ENCODE measurements at regions not wholly inside any gene's neighbourhood (a gene's known extent, or its start where the extent isn't known, plus 50 kb on each side); places are given as distances from the start of the nearest gene placed in this dataset.

- no peak overlapping the region for H2AFZ ChIP-seq (ENCODE audit: low read length)
- TF ChIP-seq CTCF (conservative IDR thresholded peaks at IDR 0.05; ENCODE audit: low read length), result no peak
- H3K4me3 ChIP-seq (ENCODE audit: low read depth, low read length, poor library complexity, severe bottlenecking), result no peak overlapping the region
- H3K27ac ChIP-seq (ENCODE audit: low read depth, low read length, poor library complexity, severe bottlenecking), result no peak overlapping the region
- H3K9me2 ChIP-seq (ENCODE audit: insufficient read depth, low read length), result no peaks in the 10 kb centered on the region
- no peaks in the 10 kb centered on the region for H4K20me1 ChIP-seq (ENCODE audit: insufficient read depth, low read length)
- no peak for DNase-seq (ENCODE audit: low spot score)
- H3K4me1 ChIP-seq (ENCODE audit: insufficient read depth, low read length, poor library complexity, severe bottlenecking), result no peaks in the 10 kb centered on the region
- BruUV-seq (replicated peaks), result no TSS peak
- intact Hi-C loops (cut with micrococcal nuclease; ENCODE audit: unreplicated experiment), result no loop called here
- ChIA-PET POLR2A (no interaction called here), CTCF (ENCODE audit: unreplicated experiment) (no interaction called here)
- H3K36me3 ChIP-seq (ENCODE audit: insufficient read depth, low read length), result no peaks in the 10 kb centered on the region
- H3K4me2 ChIP-seq (ENCODE audit: low read length), result no peak overlapping the region
- no peaks in the 10 kb centered on the region for H3K79me2 ChIP-seq (ENCODE audit: insufficient read depth, low read depth, low read length)
- H3K9me3 ChIP-seq (ENCODE audit: low read length), result no peaks in the 10 kb centered on the region
Measured at GRCh38 chr15:62909257-62909656, 133.3 kb upstream of the TPM1 start.

- TF ChIP-seq CTCF (conservative IDR thresholded peaks at IDR 0.05; ENCODE audit: low read length), result no peak
- no peak for TF ChIP-seq EZH2phosphoT487 (IDR thresholded peaks at IDR 0.05; ENCODE audit: borderline replicate concordance, low read depth, low read length)
- H3K9me2 ChIP-seq (ENCODE audit: insufficient read depth, low read length), result no peaks in the 10 kb centered on the region
- H2AFZ ChIP-seq (ENCODE audit: low read length), result no peak overlapping the region
- H3K36me3 ChIP-seq (ENCODE audit: insufficient read depth, low read length), result no peaks in the 10 kb centered on the region
- H4K20me1 ChIP-seq (ENCODE audit: insufficient read depth, low read length), result no peaks in the 10 kb centered on the region
- no peak for DNase-seq (ENCODE audit: low spot score)
- no peak overlapping the region for H3K4me2 ChIP-seq (ENCODE audit: low read length)
- H3K9me3 ChIP-seq (ENCODE audit: low read length), result no peaks in the 10 kb centered on the region
- no peak overlapping the region for H3K4me3 ChIP-seq (ENCODE audit: low read depth, low read length, poor library complexity, severe bottlenecking)
- ChIA-PET CTCF (ENCODE audit: unreplicated experiment) (no interaction called here), POLR2A (no interaction called here)
- no peaks in the 10 kb centered on the region for H3K4me1 ChIP-seq (ENCODE audit: insufficient read depth, low read length, poor library complexity, severe bottlenecking)
- H3K79me2 ChIP-seq (ENCODE audit: insufficient read depth, low read depth, low read length), result no peaks in the 10 kb centered on the region
- intact Hi-C loops (cut with micrococcal nuclease; ENCODE audit: unreplicated experiment), result no loop called here
- no peak overlapping the region for H3K27ac ChIP-seq (ENCODE audit: low read depth, low read length, poor library complexity, severe bottlenecking)
- BruUV-seq (replicated peaks), result no TSS peak
Measured at GRCh38 chr15:62912282-62912681, 130.3 kb upstream of the TPM1 start.

- no TSS peak for BruUV-seq (replicated peaks)
- POLR2A ChIA-PET, result no interaction called here
- Histone ChIP-seq H2AFZ (ENCODE audit: low read length) (no peak overlapping the region), H3K4me2 (ENCODE audit: low read length) (no peak overlapping the region), H3K79me2 (ENCODE audit: insufficient read depth, low read depth, low read length) (no peaks in the 10 kb centered on the region), H3K4me3 (ENCODE audit: low read depth, low read length, poor library complexity, severe bottlenecking) (no peak overlapping the region), H3K9me2 (ENCODE audit: insufficient read depth, low read length) (no peaks in the 10 kb centered on the region), H3K27ac (ENCODE audit: low read depth, low read length, poor library complexity, severe bottlenecking) (no peak overlapping the region), H3K9me3 (ENCODE audit: low read length) (no peaks in the 10 kb centered on the region), H4K20me1 (ENCODE audit: insufficient read depth, low read length) (no peaks in the 10 kb centered on the region), H3K36me3 (ENCODE audit: insufficient read depth, low read length) (no peaks in the 10 kb centered on the region), H3K4me1 (ENCODE audit: insufficient read depth, low read length, poor library complexity, severe bottlenecking) (no peaks in the 10 kb centered on the region)
- CTCF ChIA-PET (ENCODE audit: unreplicated experiment), result no interaction called here
- no peak for TF ChIP-seq CTCF (conservative IDR thresholded peaks at IDR 0.05; ENCODE audit: low read length)
- no peak for DNase-seq (ENCODE audit: low spot score)
- intact Hi-C loops (cut with micrococcal nuclease; ENCODE audit: unreplicated experiment), result no loop called here
Measured at GRCh38 chr15:62912808-62913207, 129.7 kb upstream of the TPM1 start.
